H1 (cell line): ENCODE measurements at regions not wholly inside any gene's neighbourhood (a gene's known extent, or its start where the extent isn't known, plus 50 kb on each side); places are given as distances from the start of the nearest gene placed in this dataset.

Source experiments
- CTCF ChIA-PET: fragments of 300-600 bp; sonication (Branson Sonifier 250); formaldehyde crosslinking; loops from one replicate; lab custom pipeline; 2021; ENCODE audit not compliant: partially characterized antibody; lab: Charles Lee
- POLR2A ChIA-PET: fragments of 300-600 bp; sonication (Branson Sonifier 250); formaldehyde crosslinking; loops from one replicate; lab custom pipeline; 2021; ENCODE audit warnings: inconsistent platforms; ENCODE audit not compliant: partially characterized antibody; lab: Charles Lee
- DNase-seq, 2 experiments: peaks; one replicate each; pipeline versions ENCODE4 v3.0.0 to v3.0.0-alpha.2; 2010 to 2022; ENCODE audit warnings: low spot score in 2 of 2, low read depth in 1 of 2, mixed read lengths in 1 of 2
- FAIRE-seq: peaks from 2 replicates; lab custom pipeline; 2011; peaks lifted over from hg19 to GRCh38; lab: Jason Lieb, UNC
- H2AFZ ChIP-seq: 2 replicates; pipeline ENCODE4 v1.8.1; 2012; ENCODE audit warnings: low read length, inconsistent platforms
- H2AK5ac ChIP-seq: 2 replicates; pipeline ENCODE4 v1.6.1; 2013; ENCODE audit warnings: low read depth, low read length
- H2BK120ac ChIP-seq: replicated peaks from 2 replicates; pipeline ENCODE3; 2013; ENCODE audit warnings: low read depth, low read length, inconsistent platforms
- H2BK12ac ChIP-seq: 2 replicates; pipeline ENCODE4 v1.6.1; 2013; ENCODE audit warnings: low read depth, low read length
- H2BK15ac ChIP-seq: 2 replicates; pipeline ENCODE4 v1.6.1; 2013; ENCODE audit warnings: low read length
- H2BK20ac ChIP-seq: 2 replicates; pipeline ENCODE4 v1.6.1; 2013; ENCODE audit warnings: low read length
- H2BK5ac ChIP-seq: 2 replicates; pipeline ENCODE4 v1.6.1; 2013; ENCODE audit warnings: low read depth, low read length
- H3K14ac ChIP-seq: 2 replicates; pipeline ENCODE4 v1.6.1; 2013; ENCODE audit warnings: inconsistent platforms; ENCODE audit not compliant: insufficient read length
- H3K18ac ChIP-seq: 2 replicates; pipeline ENCODE4 v1.6.1; 2013; ENCODE audit warnings: low read length; ENCODE audit errors: extremely low read depth
- H3K23ac ChIP-seq: 2 replicates; pipeline ENCODE4 v1.6.1; 2013; ENCODE audit warnings: inconsistent platforms; ENCODE audit not compliant: insufficient read length
- H3K23me2 ChIP-seq: 2 replicates; pipeline ENCODE4 v1.6.1; 2013; ENCODE audit warnings: low read depth, low read length
- H3K27ac ChIP-seq: 2 replicates; pipeline ENCODE4 v1.6.1; 2011; ENCODE audit warnings: low read depth, low read length, inconsistent platforms
- H3K27me3 ChIP-seq, 4 experiments: replicated peaks in 1 of 4; 1 replicate in 1 of 4; 2 replicates in 3 of 4; pipeline versions ENCODE4 v1.6.1 to v1.8.1; 2011 to 2013; ENCODE audit warnings: low read length in 3 of 4, mild to moderate bottlenecking in 3 of 4, inconsistent platforms in 2 of 4, mixed read lengths in 2 of 4, moderate library complexity in 1 of 4; ENCODE audit not compliant: control insufficient read depth in 3 of 4, insufficient read depth in 3 of 4; ENCODE audit errors: extremely low read depth in 1 of 4
- H3K36me3 ChIP-seq, 4 experiments: 2 replicates each; pipeline versions ENCODE4 v1.6.1 to v1.8.1; 2011 to 2013; ENCODE audit warnings: mild to moderate bottlenecking in 4 of 4, low read length in 3 of 4, moderate library complexity in 2 of 4, control low read depth in 1 of 4, inconsistent platforms in 1 of 4; ENCODE audit not compliant: insufficient read depth in 4 of 4, control insufficient read depth in 2 of 4
- H3K4ac ChIP-seq: replicated peaks from 2 replicates; pipeline ENCODE3; 2013; ENCODE audit warnings: low read length, low read depth, mixed read lengths, inconsistent platforms; ENCODE audit not compliant: insufficient read length
- H3K4me1 ChIP-seq, 4 experiments: replicated peaks in 1 of 4; 1 replicate in 1 of 4; 2 replicates in 3 of 4; pipeline versions ENCODE4 v1.6.1 to v1.8.1; 2011 to 2013; ENCODE audit warnings: low read length in 3 of 4, inconsistent platforms in 2 of 4, mixed read lengths in 1 of 4; ENCODE audit not compliant: insufficient read depth in 4 of 4, control insufficient read depth in 3 of 4
- H3K4me2 ChIP-seq, 2 experiments: 2 replicates each; pipeline versions ENCODE4 v1.6.1 to v1.8.1; 2011 to 2013; ENCODE audit warnings: low read depth in 2 of 2, low read length in 2 of 2, control low read depth in 1 of 2, inconsistent platforms in 1 of 2, mild to moderate bottlenecking in 1 of 2; ENCODE audit not compliant: insufficient read depth in 1 of 2
- H3K4me3 ChIP-seq, 4 experiments: fragments of 200-600, 300-600 bp in 1 of 4; sonication (generic), shearing (Covaris generic), sonication (Bioruptor Twin) in 1 of 4; 2 replicates each; pipeline versions ENCODE4 v1.5.1 to v1.8.1; 2011 to 2016; ENCODE audit warnings: low read length in 4 of 4, low read depth in 3 of 4, control low read depth in 2 of 4, inconsistent platforms in 2 of 4, mild to moderate bottlenecking in 2 of 4, mixed read lengths in 1 of 4, moderate library complexity in 1 of 4; ENCODE audit not compliant: insufficient read depth in 2 of 4; ENCODE audit errors: extremely low read depth in 1 of 4
- H3K56ac ChIP-seq: replicated peaks from 2 replicates; pipeline ENCODE3; 2013; ENCODE audit warnings: low read depth, mild to moderate bottlenecking, mixed read lengths, low read length, inconsistent platforms; ENCODE audit not compliant: insufficient read length
- H3K79me1 ChIP-seq: 2 replicates; pipeline ENCODE4 v1.6.1; 2013; ENCODE audit warnings: low read depth, low read length, control low read depth
- H3K79me2 ChIP-seq, 2 experiments: 2 replicates each; pipeline versions ENCODE4 v1.6.1 to v1.8.1; 2012 to 2013; ENCODE audit warnings: low read length in 2 of 2, mild to moderate bottlenecking in 2 of 2, inconsistent platforms in 1 of 2; ENCODE audit not compliant: insufficient read depth in 2 of 2, control insufficient read depth in 1 of 2
- H3K9ac ChIP-seq, 4 experiments: replicated peaks in 1 of 4; 1 replicate in 1 of 4; 2 replicates in 3 of 4; pipeline versions ENCODE4 v1.6.1 to v1.8.1; 2011 to 2013; ENCODE audit warnings: low read depth in 3 of 4, low read length in 3 of 4, control low read depth in 2 of 4, mild to moderate bottlenecking in 2 of 4, moderate library complexity in 2 of 4, inconsistent platforms in 1 of 4; ENCODE audit errors: extremely low read depth in 1 of 4
- H3K9me3 ChIP-seq, 2 experiments: 2 replicates each; pipeline versions ENCODE4 v1.6.1 to v1.8.1; 2012 to 2013; ENCODE audit warnings: mild to moderate bottlenecking in 2 of 2, moderate library complexity in 2 of 2, control low read depth in 1 of 2, inconsistent platforms in 1 of 2, low read depth in 1 of 2, low read length in 1 of 2, mixed read lengths in 1 of 2; ENCODE audit not compliant: insufficient read depth in 2 of 2
- H4K20me1 ChIP-seq, 2 experiments: replicated peaks in 1 of 2; 2 replicates each; pipeline versions ENCODE3 to v1.8.1; 2011 to 2013; ENCODE audit warnings: inconsistent platforms in 2 of 2, low read length in 2 of 2, mild to moderate bottlenecking in 1 of 2; ENCODE audit not compliant: insufficient read depth in 2 of 2, control insufficient read depth in 1 of 2
- H4K5ac ChIP-seq: 2 replicates; pipeline ENCODE4 v1.6.1; 2013; ENCODE audit warnings: low read length, low read depth, mixed read lengths, inconsistent platforms; ENCODE audit not compliant: insufficient read length
- H4K8ac ChIP-seq: 2 replicates; pipeline ENCODE4 v1.8.0; 2013; ENCODE audit warnings: mild to moderate bottlenecking, moderate library complexity, low read length, inconsistent platforms; ENCODE audit not compliant: insufficient read depth; ENCODE audit errors: extremely low read depth
- H4K91ac ChIP-seq: replicated peaks from 2 replicates; pipeline ENCODE3; 2013; ENCODE audit warnings: low read length, mixed read lengths, inconsistent platforms; ENCODE audit not compliant: insufficient read length
- TAF1 ChIP-seq: IDR thresholded peaks from 2 replicates; pipeline ENCODE4 v1.6.1; 2011; ENCODE audit warnings: mild to moderate bottlenecking, low read depth, low read length
- WGBS, 2 experiments: shearing (Covaris generic) in 1 of 2; methylation state at CpG; one replicate each; pipeline versions ENCODE4 v1.1.6 to v1.1.7; 2013 to 2015; ENCODE audit warnings: low lambda C conversion rate in 2 of 2, mixed read lengths in 2 of 2, inconsistent platforms in 1 of 2, low coverage in 1 of 2, missing lambda C conversion rate in 1 of 2; ENCODE audit not compliant: insufficient replicate concordance in 2 of 2, insufficient coverage in 1 of 2, insufficient read length in 1 of 2; ENCODE audit errors: extremely low coverage in 1 of 2, missing lambda C conversion rate in 1 of 2; 5-methylcytosine and 5-hydroxymethylcytosine counted together

GRCh38 chr7:21140622-21141021, 287.3 kb upstream of the SP4 start:
- POLR2A ChIA-PET = no interaction called here
- Histone ChIP-seq H3K27me3 (no peaks in the 10 kb centered on the region), H3K18ac (no peak overlapping the region)

More at GRCh38 chr7:21140622-21141021, 287.3 kb upstream of the SP4 start:
- no peak overlapping the region for H3K27ac ChIP-seq
- 88% methylated on average over 3 of the region's 3 CpGs; no CpG with 5 or more reads in 1 of the 2 experiments for WGBS, 2 experiments
- no peak overlapping the region for H4K5ac ChIP-seq
- H3K9me3 ChIP-seq = no peaks in the 10 kb centered on the region
- H4K8ac ChIP-seq = no peak overlapping the region
- CTCF ChIA-PET = no interaction called here
- no peak overlapping the region for H3K4me2 ChIP-seq
- H3K23me2 ChIP-seq = no peaks in the 10 kb centered on the region
- no peaks in the 10 kb centered on the region for H4K20me1 ChIP-seq
- H2AK5ac ChIP-seq = no peak overlapping the region
- H2BK5ac ChIP-seq = no peak overlapping the region
- no peak overlapping the region for H2BK15ac ChIP-seq
- FAIRE-seq (no peak), DNase-seq (no peak)
- H3K9ac ChIP-seq = no peak overlapping the region
- H3K14ac ChIP-seq = no peak overlapping the region
- H3K4me1 ChIP-seq = no peaks in the 10 kb centered on the region
- H3K56ac ChIP-seq = no peak overlapping the region
- H2BK12ac ChIP-seq = no peak overlapping the region
- H3K23ac ChIP-seq = no peak overlapping the region
- H3K79me2 ChIP-seq = no peaks in the 10 kb centered on the region
- H4K91ac ChIP-seq = no peak overlapping the region
- H3K79me1 ChIP-seq = no peaks in the 10 kb centered on the region
- H3K36me3 ChIP-seq = no peaks in the 10 kb centered on the region
- H2AFZ ChIP-seq = no peak overlapping the region
- TF ChIP-seq TAF1 = no peak
- no peak overlapping the region for H2BK20ac ChIP-seq
- H3K4ac ChIP-seq = no peak overlapping the region
- H3K4me3 ChIP-seq = no peak overlapping the region
- H2BK120ac ChIP-seq = no peak overlapping the region
